A549 (cell line): ENCODE measurements at regions not wholly inside any gene's neighbourhood (a gene's known extent, or its start where the extent isn't known, plus 50 kb on each side); places are given as distances from the start of the nearest gene placed in this dataset.

Experiments
- CBX8 ChIP-seq: fragments of 200-600 bp; sonication (generic); IDR thresholded peaks from 2 replicates; pipeline ENCODE4 v1.6.1; 2016
- CTCF ChIP-seq: fragments of >200 bp; sonication (Bioruptor Twin); formaldehyde crosslinking; IDR thresholded peaks from 3 replicates; pipeline ENCODE4 v1.5.1; 2016

GRCh38 chr7:13421776-13422175 is 567.7 kb downstream of the ETV1 start:
- TF ChIP-seq CBX8: no peak
- no peak for TF ChIP-seq CTCF
